ENCODE measurements at regions not wholly inside any gene's neighbourhood (a gene's known extent, or its start where the extent isn't known, plus 50 kb on each side); places are given as distances from the start of the nearest gene placed in this dataset.

- no peak for DNase-seq
- Histone ChIP-seq H3K9me3 (peaks cover 0 to 3% of the 10 kb centered on the region in 2 donors), H3K27me3 (no peaks in the 10 kb centered on the region), H3K4me1 (no peaks in the 10 kb centered on the region), H3K36me3 (no peaks in the 10 kb centered on the region), H3K27ac (no peak overlapping the region), H3K4me3 (no peak overlapping the region)
- TF ChIP-seq, protein P1, sequence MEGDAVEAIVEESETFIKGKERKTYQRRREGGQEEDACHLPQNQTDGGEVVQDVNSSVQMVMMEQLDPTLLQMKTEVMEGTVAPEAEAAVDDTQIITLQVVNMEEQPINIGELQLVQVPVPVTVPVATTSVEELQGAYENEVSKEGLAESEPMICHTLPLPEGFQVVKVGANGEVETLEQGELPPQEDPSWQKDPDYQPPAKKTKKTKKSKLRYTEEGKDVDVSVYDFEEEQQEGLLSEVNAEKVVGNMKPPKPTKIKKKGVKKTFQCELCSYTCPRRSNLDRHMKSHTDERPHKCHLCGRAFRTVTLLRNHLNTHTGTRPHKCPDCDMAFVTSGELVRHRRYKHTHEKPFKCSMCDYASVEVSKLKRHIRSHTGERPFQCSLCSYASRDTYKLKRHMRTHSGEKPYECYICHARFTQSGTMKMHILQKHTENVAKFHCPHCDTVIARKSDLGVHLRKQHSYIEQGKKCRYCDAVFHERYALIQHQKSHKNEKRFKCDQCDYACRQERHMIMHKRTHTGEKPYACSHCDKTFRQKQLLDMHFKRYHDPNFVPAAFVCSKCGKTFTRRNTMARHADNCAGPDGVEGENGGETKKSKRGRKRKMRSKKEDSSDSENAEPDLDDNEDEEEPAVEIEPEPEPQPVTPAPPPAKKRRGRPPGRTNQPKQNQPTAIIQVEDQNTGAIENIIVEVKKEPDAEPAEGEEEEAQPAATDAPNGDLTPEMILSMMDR (IDR thresholded peaks at IDR 0.05), result no peak
- intact Hi-C loops (cut with DNase I), result no loop called here
- ATAC-seq, result no peak
Observed at GRCh38 chr20:6439737-6440442, 317.1 kb upstream of the FERMT1 start.

- no peak for ATAC-seq
- TF ChIP-seq, protein P1 (IDR thresholded peaks at IDR 0.05), result no peak
- no peak overlapping the region for H3K27ac ChIP-seq
Observed at GRCh38 chr20:6434131-6434530, 311.3 kb upstream of the FERMT1 start.

GRCh38 chr20:6430381-6430780 is 307.6 kb upstream of the FERMT1 start:
- TF ChIP-seq, protein P1 (IDR thresholded peaks at IDR 0.05), result no peak
- DNase-seq (no peak), ATAC-seq (no peak)
- Histone ChIP-seq H3K27ac (no peak overlapping the region), H3K9me3 (peaks cover 0 to 2% of the 10 kb centered on the region in 2 donors), H3K4me3 (no peak overlapping the region), H3K4me1 (no peaks in the 10 kb centered on the region), H3K27me3 (no peaks in the 10 kb centered on the region), H3K36me3 (no peaks in the 10 kb centered on the region)
- intact Hi-C loops (cut with DNase I), result no loop called here

More at GRCh38 chr20:6434131-6434530, 311.3 kb upstream of the FERMT1 start:
- Histone ChIP-seq H3K27me3 (no peaks in the 10 kb centered on the region), H3K4me1 (no peaks in the 10 kb centered on the region), H3K9me3 (peaks cover 0 to 5% of the 10 kb centered on the region in 2 donors), H3K4me3 (no peak overlapping the region), H3K36me3 (no peaks in the 10 kb centered on the region)
- intact Hi-C loops (cut with DNase I), result no loop called here
- no peak for DNase-seq

- Histone ChIP-seq H3K4me1 (no peaks in the 10 kb centered on the region), H3K9me3 (peaks cover 0 to 2% of the 10 kb centered on the region in 2 donors), H3K27me3 (no peaks in the 10 kb centered on the region), H3K36me3 (no peaks in the 10 kb centered on the region), H3K27ac (no peak overlapping the region), H3K4me3 (no peak overlapping the region)
- intact Hi-C loops (cut with DNase I), result no loop called here
- ATAC-seq, result no peak
- TF ChIP-seq, protein P1 (IDR thresholded peaks at IDR 0.05), result no peak
- DNase-seq, result no peak
Observed at GRCh38 chr20:6426287-6426891, 303.6 kb upstream of the FERMT1 start.

- no peak overlapping the region for H3K4me3 ChIP-seq
- intact Hi-C loops (cut with DNase I), result no loop called here
- no peaks in the 10 kb centered on the region for H3K4me1 ChIP-seq
- H3K27me3 ChIP-seq, result no peaks in the 10 kb centered on the region
- H3K9me3 ChIP-seq, result no peaks in the 10 kb centered on the region
- DNase-seq (no peak), ATAC-seq (peak; percentile 85)
- no peaks in the 10 kb centered on the region for H3K36me3 ChIP-seq
- TF ChIP-seq, protein P1 (IDR thresholded peaks at IDR 0.05), result no peak
- H3K27ac ChIP-seq, result no peak overlapping the region
Observed at GRCh38 chr20:6421321-6422248, 298.8 kb upstream of the FERMT1 start.

Data from left lung (tissue), 4 donors.